Activated CD4-positive, alpha-beta memory T cell treated with anti-CD3 and anti-CD28 coated beads for 36 hours (primary cell): ENCODE measurements at regions not wholly inside any gene's neighbourhood (a gene's known extent, or its start where the extent isn't known, plus 50 kb on each side); places are given as distances from the start of the nearest gene placed in this dataset.

Experiments used
- CTCF ChIA-PET: fragments of 350-600 bp; sonication (Branson Sonifier 250); formaldehyde crosslinking; loops from one replicate; lab custom pipeline; 2021; ENCODE audit warnings: antibody characterized with exemption, inconsistent platforms; lab: Charles Lee
- POLR2A ChIA-PET: fragments of 350-600 bp; sonication (Branson Sonifier 250); formaldehyde crosslinking; loops from one replicate; lab custom pipeline; 2021; ENCODE audit warnings: antibody characterized with exemption; lab: Charles Lee
- DNase-seq: peaks from one replicate; pipeline ENCODE4 v3.0.0-alpha.2; 2020
- H3K27ac Mint-ChIP-seq: one replicate; pipeline ENCODE4 v1.8.0; 2021; ENCODE audit warnings: mixed read lengths
- H3K27me3 Mint-ChIP-seq: one replicate; pipeline ENCODE4 v1.8.0; 2021; ENCODE audit warnings: mixed read lengths
- H3K36me3 Mint-ChIP-seq: one replicate; pipeline ENCODE4 v1.8.0; 2021; ENCODE audit warnings: mixed read lengths
- H3K4me1 Mint-ChIP-seq: one replicate; pipeline ENCODE4 v1.8.0; 2021; ENCODE audit warnings: low read depth, mixed read lengths
- H3K4me3 Mint-ChIP-seq: one replicate; pipeline ENCODE4 v1.8.0; 2021; ENCODE audit warnings: mild to moderate bottlenecking, mixed read lengths
- H3K9me3 Mint-ChIP-seq: one replicate; pipeline ENCODE4 v1.8.0; 2021; ENCODE audit warnings: mixed read lengths
- intact Hi-C: fragments of 100-400 bp; cut with micrococcal nuclease; formaldehyde crosslinking; loops from one replicate; pipeline ENCODE4 v1.15.1; 2023

GRCh38 chr17:22654447-22654846, 962.1 kb downstream of the KCNJ18 start:
- Mint-ChIP-seq H3K27me3 (no peaks in the 10 kb centered on the region), H3K9me3 (peaks cover 18% of the 10 kb centered on the region), H3K4me1 (no peaks in the 10 kb centered on the region), H3K36me3 (no peaks in the 10 kb centered on the region), H3K4me3 (no peak overlapping the region), H3K27ac (no peak overlapping the region)
- ChIA-PET CTCF (no interaction called here), POLR2A (no interaction called here)
- DNase-seq: no peak
- intact Hi-C loops: no loop called here

GRCh38 chr17:22669721-22670120, 977.4 kb downstream of the KCNJ18 start:
- DNase-seq: no peak
- POLR2A ChIA-PET: no interaction called here
- CTCF ChIA-PET: no interaction called here
- H3K36me3 Mint-ChIP-seq: no peaks in the 10 kb centered on the region
- H3K4me1 Mint-ChIP-seq: no peaks in the 10 kb centered on the region
- H3K4me3 Mint-ChIP-seq: no peak overlapping the region
- intact Hi-C loops: no loop called here
- peaks cover 7% of the 10 kb centered on the region for H3K9me3 Mint-ChIP-seq
- no peak overlapping the region for H3K27ac Mint-ChIP-seq
- no peaks in the 10 kb centered on the region for H3K27me3 Mint-ChIP-seq

- intact Hi-C loops: no loop called here
These were observed 978.8 kb downstream of the KCNJ18 start for GRCh38 chr17:22671110-22671509.

GRCh38 chr17:22692066-22692805, 999.9 kb downstream of the KCNJ18 start:
- H3K36me3 Mint-ChIP-seq: no peaks in the 10 kb centered on the region
- H3K4me3 Mint-ChIP-seq: no peak overlapping the region
- H3K27me3 Mint-ChIP-seq: no peaks in the 10 kb centered on the region
- no peak for DNase-seq
- peaks cover 27% of the 10 kb centered on the region for H3K9me3 Mint-ChIP-seq
- intact Hi-C loops: no loop called here
- H3K4me1 Mint-ChIP-seq: no peaks in the 10 kb centered on the region
- CTCF ChIA-PET: no interaction called here
- POLR2A ChIA-PET: no interaction called here
- H3K27ac Mint-ChIP-seq: no peak overlapping the region

More at GRCh38 chr17:22671110-22671509, 978.8 kb downstream of the KCNJ18 start:
- no peak for DNase-seq
- ChIA-PET POLR2A (no interaction called here), CTCF (no interaction called here)
- Mint-ChIP-seq H3K27ac (no peak overlapping the region), H3K27me3 (no peaks in the 10 kb centered on the region), H3K9me3 (peaks cover 5% of the 10 kb centered on the region), H3K36me3 (no peaks in the 10 kb centered on the region), H3K4me1 (no peaks in the 10 kb centered on the region), H3K4me3 (no peak overlapping the region)

GRCh38 chr17:22692806-22693171, 1000.5 kb downstream of the KCNJ18 start:
- H3K4me1 Mint-ChIP-seq: no peaks in the 10 kb centered on the region
- peaks cover 31% of the 10 kb centered on the region for H3K9me3 Mint-ChIP-seq
- intact Hi-C loops: no loop called here
- no peak for DNase-seq
- ChIA-PET POLR2A (no interaction called here), CTCF (no interaction called here)
- no peaks in the 10 kb centered on the region for H3K36me3 Mint-ChIP-seq
- no peak overlapping the region for H3K4me3 Mint-ChIP-seq
- no peaks in the 10 kb centered on the region for H3K27me3 Mint-ChIP-seq
- H3K27ac Mint-ChIP-seq: no peak overlapping the region

GRCh38 chr17:22694362-22695227, 1002.3 kb downstream of the KCNJ18 start:
- intact Hi-C loops: no loop called here
- H3K27me3 Mint-ChIP-seq: no peaks in the 10 kb centered on the region
- ChIA-PET POLR2A (no interaction called here), CTCF (interaction anchor here (0.7 to 1.8 kb wide), 2 partner anchors 14 to 34 kb away, joined by 3 to 4 read pairs; no protein-coding TSS in a partner anchor)
- peaks cover 45% of the 10 kb centered on the region for H3K9me3 Mint-ChIP-seq
- no peaks in the 10 kb centered on the region for H3K36me3 Mint-ChIP-seq
- no peak overlapping the region for H3K4me3 Mint-ChIP-seq
- DNase-seq: no peak
- no peak overlapping the region for H3K27ac Mint-ChIP-seq
- H3K4me1 Mint-ChIP-seq: no peaks in the 10 kb centered on the region

GRCh38 chr17:22695228-22695619, 1002.9 kb downstream of the KCNJ18 start:
- intact Hi-C loops: no loop called here
- Mint-ChIP-seq H3K36me3 (no peaks in the 10 kb centered on the region), H3K27ac (no peak overlapping the region), H3K9me3 (peaks cover 45% of the 10 kb centered on the region), H3K4me3 (no peak overlapping the region), H3K27me3 (no peaks in the 10 kb centered on the region), H3K4me1 (no peaks in the 10 kb centered on the region)
- DNase-seq: no peak
- CTCF ChIA-PET: interaction anchor here (0.7 kb wide), 1 partner anchor 15 kb away, joined by 3 read pairs; no protein-coding TSS in a partner anchor
- POLR2A ChIA-PET: no interaction called here

GRCh38 chr17:22703204-22703603, 1010.9 kb downstream of the KCNJ18 start:
- Mint-ChIP-seq H3K27me3 (no peaks in the 10 kb centered on the region), H3K4me1 (no peaks in the 10 kb centered on the region), H3K36me3 (no peaks in the 10 kb centered on the region), H3K9me3 (peaks cover 28% of the 10 kb centered on the region), H3K4me3 (no peak overlapping the region), H3K27ac (no peak overlapping the region)
- no peak for DNase-seq
- POLR2A ChIA-PET: no interaction called here
- intact Hi-C loops: no loop called here
- CTCF ChIA-PET: no interaction called here

- H3K36me3 Mint-ChIP-seq: no peaks in the 10 kb centered on the region
- H3K27ac Mint-ChIP-seq: no peak overlapping the region
- H3K4me1 Mint-ChIP-seq: no peaks in the 10 kb centered on the region
- H3K9me3 Mint-ChIP-seq: peaks cover 25% of the 10 kb centered on the region
- H3K4me3 Mint-ChIP-seq: no peak overlapping the region
- intact Hi-C loops: no loop called here
- POLR2A ChIA-PET: no interaction called here
- H3K27me3 Mint-ChIP-seq: no peaks in the 10 kb centered on the region
- no peak for DNase-seq
- CTCF ChIA-PET: no interaction called here
These were observed 1011.6 kb downstream of the KCNJ18 start for GRCh38 chr17:22703786-22704441.

GRCh38 chr17:22704674-22705073, 1012.4 kb downstream of the KCNJ18 start:
- intact Hi-C loops: no loop called here
- no peak overlapping the region for H3K27ac Mint-ChIP-seq
- POLR2A ChIA-PET: no interaction called here
- no peaks in the 10 kb centered on the region for H3K27me3 Mint-ChIP-seq
- no peak for DNase-seq
- CTCF ChIA-PET: no interaction called here
- H3K9me3 Mint-ChIP-seq: peaks cover 24% of the 10 kb centered on the region
- no peaks in the 10 kb centered on the region for H3K4me1 Mint-ChIP-seq
- H3K36me3 Mint-ChIP-seq: no peaks in the 10 kb centered on the region
- no peak overlapping the region for H3K4me3 Mint-ChIP-seq

GRCh38 chr17:22707626-22708025, 1015.3 kb downstream of the KCNJ18 start:
- H3K36me3 Mint-ChIP-seq: no peaks in the 10 kb centered on the region
- H3K4me3 Mint-ChIP-seq: no peak overlapping the region
- no peak overlapping the region for H3K27ac Mint-ChIP-seq
- peaks cover 34% of the 10 kb centered on the region for H3K9me3 Mint-ChIP-seq
- intact Hi-C loops: no loop called here
- CTCF ChIA-PET: no interaction called here
- no peaks in the 10 kb centered on the region for H3K27me3 Mint-ChIP-seq
- DNase-seq: no peak
- no peaks in the 10 kb centered on the region for H3K4me1 Mint-ChIP-seq
- POLR2A ChIA-PET: no interaction called here

GRCh38 chr17:22717211-22717610, 1024.9 kb downstream of the KCNJ18 start:
- ChIA-PET POLR2A (no interaction called here), CTCF (no interaction called here)
- Mint-ChIP-seq H3K4me3 (no peak overlapping the region), H3K4me1 (no peaks in the 10 kb centered on the region), H3K27ac (no peak overlapping the region), H3K27me3 (no peaks in the 10 kb centered on the region), H3K36me3 (peaks cover 3% of the 10 kb centered on the region), H3K9me3 (peaks cover 42% of the 10 kb centered on the region)
- intact Hi-C loops: no loop called here
- DNase-seq: no peak
